Hepatic stellate cell (primary cell): ENCODE measurements at regions not wholly inside any gene's neighbourhood (a gene's known extent, or its start where the extent isn't known, plus 50 kb on each side); places are given as distances from the start of the nearest gene placed in this dataset.

Experiments used
- DNase-seq: peaks from one replicate; pipeline ENCODE4 v3.0.0; 2011; ENCODE audit warnings: low spot score

DNA sequence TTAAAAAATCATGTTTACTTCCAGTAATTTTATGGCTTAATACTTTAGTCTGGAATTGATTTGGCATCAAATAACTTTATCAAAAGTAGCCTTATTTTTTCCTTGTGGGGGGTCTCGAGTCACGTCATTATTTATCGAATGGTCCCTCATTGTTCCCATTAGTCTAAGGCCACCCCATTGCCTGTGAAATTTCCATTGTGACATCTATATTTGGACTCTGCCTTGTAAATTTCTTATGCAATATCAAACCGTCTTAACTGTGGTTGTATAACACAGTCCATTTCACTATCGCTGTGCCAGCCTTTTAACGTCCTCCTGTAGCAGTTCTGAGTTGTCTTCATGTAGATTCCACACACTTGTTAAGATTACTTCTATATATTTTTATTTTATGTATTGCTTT is 103.9 kb upstream of the RET start:
- DNase-seq = no peak

DNA sequence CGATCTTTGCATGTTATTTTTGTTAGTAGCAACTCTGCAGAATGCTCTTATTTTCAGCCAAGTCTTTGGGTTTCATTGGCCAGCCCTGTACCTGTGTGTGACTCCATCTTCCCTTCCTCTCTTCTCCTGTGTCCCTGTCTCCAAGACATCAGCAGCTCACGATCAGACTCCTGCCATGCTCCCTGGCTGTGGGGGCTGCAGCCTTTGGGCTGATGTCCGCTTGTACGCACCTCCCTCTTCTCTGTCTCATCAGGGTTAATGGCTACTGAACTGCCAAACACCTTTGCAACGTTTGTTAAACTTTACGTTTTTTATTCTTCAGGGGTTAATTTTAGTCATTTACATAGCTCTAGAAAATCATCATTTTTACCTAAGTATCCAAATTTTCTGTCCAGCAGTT is 103.5 kb upstream of the RET start:
- DNase-seq = no peak

DNA sequence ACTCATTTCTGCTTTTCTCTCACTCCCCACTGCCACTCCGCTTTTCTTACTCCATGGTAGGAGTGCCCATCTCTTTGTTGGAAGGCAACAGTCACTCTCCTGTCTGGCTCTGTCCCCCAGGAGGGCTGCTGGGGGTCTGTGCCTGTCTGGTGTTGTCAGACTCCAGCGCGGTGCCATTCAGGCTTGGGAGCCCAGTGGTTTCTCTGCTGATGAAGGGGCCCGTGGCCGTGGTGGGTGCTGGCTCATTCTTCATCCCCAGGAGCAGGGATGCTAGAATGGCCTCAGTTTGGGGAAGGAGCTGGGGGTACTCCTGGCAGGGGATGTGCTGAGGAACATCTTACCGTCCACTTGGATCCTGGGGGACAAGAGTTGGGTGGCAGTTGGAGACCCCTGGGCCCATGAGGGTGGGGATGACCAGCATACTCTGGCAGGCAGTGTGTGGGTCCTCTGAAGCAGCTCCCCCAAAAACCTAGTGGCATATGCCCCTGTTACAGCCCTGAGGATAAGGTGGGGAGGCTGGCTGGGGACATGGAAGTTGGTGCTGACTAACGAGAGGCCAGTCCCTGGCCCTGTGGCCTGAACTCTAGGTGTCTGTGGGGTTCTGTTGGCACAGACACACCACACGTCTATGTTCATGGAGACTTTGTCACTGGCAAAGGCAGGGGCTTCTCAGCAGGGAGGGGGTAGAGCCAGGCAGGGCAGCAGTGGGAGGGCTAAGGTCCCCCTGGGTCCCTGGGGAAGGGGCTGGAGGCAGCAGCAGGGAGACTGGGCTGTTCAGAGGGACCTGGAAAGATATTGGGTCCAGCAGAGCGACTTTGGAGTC is 102.8 kb upstream of the RET start:
- no peak for DNase-seq

DNA sequence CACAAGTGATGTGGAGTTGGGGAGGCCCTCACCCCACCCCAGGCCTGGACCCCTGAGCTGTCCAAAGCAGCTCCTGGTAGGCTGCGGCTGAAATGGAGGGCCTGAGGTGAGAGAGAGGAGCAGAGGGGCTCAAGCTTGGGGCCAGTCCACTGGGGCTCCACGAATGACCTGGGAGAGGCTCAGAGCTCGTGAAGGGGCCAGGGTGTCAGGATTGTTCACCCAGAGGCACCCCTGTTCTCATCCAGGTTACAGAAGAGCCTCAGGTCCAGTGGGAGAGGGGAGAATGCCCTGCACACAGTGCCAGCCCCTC is 102.2 kb upstream of the RET start:
- DNase-seq = no peak

DNA sequence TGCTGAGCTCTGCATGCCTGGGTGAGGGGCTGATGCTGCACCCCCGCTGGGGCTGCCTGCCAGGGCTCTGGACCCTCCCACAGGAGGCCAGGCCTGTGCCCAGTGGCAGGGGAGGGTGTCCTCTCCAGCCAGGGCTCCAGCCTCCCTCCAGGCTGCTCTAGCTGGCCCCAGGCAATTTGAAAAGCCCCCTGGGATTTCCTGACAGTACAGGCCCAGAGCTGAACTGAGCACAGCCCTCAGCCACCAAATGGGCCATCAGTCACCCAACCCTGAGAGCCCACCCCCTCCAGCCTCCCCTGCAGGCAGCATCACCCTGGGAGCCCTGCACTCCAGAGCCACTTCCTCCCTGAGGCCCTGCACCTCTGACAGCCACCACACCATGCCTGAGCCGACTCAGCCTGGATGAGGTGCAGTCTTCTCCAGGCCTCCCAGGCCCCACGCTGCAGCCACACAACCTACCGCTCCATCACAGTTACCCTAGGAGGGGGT is 101.8 kb upstream of the RET start:
- DNase-seq = no peak

DNA sequence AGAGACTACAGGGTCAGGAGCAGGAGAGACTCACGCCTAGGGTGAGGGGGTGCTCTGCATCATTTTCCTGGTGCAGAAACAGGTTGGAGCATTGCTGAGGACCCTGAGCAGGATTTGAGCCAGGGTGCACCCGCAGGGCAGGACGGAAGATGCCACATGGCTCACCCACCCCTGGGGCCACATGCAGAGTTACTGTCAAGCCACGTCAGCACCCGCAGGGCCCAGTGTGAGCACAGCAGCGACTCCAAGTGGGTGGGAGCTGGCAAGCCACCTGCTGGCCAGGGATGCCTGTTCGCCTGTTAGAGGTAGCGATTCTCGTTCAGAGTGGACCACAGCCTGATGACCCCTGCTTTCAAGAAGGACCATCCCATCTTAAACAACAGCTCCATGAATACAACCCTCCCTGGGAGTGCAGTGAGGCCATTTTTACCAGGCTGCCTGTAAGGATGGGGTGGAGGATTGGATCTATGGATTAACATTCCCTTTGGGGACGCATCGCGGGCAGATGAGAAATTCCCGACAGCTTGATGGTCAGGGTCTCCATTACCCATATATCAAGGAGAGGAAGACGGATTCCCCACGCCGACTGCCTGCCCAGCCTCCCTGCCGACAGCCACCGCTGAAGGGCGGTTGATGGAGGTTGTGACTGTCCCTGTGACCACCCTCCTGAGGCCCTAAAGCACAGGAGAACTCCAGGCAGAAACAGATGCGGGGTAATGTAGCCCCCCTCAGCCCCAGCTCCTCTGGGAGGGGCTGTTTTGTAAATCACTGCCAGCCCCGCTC is 101.1 kb upstream of the RET start:
- no peak for DNase-seq

DNA sequence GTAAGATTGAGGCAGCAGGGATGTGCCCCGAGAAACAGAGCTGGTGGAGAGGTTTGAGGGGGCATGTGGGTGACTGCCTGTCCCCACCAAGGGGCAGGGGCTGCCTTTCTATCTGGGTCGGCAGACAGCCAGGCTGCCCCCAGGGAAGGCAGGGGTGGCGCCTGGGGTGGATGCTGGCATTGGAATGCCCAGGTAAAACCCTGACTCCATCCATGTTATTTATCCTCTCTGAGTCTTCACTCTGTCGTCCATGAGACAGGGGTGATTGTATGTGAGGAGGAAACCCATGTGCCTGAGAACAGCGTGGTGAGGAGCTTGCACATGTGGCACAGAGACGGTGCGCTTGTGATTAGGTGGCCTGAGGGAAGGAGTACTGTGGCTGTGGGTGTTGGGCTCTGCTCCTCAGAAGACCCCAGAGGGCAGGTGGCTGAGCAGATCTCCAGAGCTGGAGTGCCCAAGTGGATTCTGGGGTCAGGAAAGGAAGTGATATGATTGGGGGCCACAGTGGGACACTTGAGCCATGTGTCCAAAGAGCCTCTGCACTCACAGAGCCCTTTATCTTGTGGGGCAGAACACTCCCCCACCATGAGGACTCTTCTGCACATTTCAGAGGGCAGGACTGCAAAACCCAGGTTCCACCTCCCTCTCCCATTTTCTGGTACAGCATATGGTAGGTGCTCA is 100.4 kb upstream of the RET start:
- no peak for DNase-seq

DNA sequence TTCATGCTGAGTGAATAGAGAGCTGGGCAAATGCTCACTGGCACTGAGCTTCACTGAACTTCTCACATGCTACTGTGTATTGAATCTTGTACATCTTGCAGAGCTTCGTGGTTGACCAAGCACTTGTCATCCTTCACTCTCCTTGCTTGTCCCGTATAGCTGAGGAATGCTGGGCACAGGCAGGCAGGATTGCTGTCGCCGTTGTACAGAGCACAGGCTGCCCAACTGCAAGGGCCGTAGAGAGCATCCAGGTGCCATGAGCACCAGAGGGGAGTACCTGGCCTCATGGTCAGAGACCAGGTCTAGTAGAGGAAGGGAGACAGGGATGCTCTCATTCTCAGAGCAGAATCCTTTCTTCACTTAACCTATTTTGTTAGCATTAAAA is 99.8 kb upstream of the RET start:
- no peak for DNase-seq

DNA sequence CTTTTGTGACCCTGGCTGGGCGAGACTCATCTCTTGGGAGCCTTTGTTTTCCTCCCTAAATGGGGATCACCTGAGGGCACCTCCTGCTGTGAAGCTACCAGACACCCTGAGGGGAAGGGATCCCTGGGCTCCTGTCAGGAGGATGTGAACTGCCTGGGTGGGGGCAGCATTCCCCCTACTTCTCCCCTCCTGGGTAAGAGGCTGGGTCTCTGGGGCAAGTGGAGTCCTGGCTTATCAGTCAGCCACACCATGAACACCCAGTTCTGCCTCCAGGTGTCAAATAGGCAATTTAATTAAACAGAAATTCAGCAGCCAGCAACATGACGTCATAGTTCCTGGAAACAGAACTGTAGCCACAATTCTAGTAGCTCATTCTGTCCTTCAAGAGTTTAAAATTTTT is 97.7 kb upstream of the RET start:
- no peak for DNase-seq

DNA sequence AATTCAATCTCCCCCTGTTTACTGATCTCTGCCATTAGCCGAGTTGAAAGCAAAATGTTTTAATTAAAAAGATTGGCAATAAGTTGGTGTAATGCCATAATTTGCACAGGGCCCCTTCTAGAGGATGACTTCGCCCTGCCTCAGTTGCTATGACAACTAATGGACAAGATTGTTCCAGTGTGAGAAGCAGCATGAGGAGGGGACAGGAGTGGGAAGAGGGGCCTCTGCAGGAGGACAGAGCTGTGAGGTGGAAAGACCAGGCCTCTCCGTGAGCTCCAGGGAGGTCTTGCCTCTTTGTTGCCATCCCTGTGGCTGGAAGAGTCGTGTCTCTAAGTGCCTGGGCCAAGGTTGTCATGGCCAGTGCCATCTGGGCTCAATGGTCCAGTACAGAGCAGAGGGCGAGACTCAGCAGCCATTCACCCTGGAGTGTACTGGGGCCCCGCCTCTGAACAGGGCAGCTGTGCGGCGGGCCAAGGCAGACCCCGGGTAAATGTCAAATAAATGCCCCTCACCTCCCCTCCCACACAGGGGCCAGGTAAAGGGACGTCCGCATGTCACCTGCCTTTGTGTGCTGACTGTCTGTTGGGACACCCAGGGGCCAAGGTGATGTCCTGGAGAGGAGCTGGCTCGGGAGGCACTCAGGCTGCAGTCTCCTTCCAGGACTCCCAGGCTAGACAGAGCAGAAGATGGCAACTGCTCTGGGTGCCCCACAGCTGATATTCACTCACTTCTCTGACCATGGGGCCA is 97.0 kb upstream of the RET start:
- DNase-seq = no peak

DNA sequence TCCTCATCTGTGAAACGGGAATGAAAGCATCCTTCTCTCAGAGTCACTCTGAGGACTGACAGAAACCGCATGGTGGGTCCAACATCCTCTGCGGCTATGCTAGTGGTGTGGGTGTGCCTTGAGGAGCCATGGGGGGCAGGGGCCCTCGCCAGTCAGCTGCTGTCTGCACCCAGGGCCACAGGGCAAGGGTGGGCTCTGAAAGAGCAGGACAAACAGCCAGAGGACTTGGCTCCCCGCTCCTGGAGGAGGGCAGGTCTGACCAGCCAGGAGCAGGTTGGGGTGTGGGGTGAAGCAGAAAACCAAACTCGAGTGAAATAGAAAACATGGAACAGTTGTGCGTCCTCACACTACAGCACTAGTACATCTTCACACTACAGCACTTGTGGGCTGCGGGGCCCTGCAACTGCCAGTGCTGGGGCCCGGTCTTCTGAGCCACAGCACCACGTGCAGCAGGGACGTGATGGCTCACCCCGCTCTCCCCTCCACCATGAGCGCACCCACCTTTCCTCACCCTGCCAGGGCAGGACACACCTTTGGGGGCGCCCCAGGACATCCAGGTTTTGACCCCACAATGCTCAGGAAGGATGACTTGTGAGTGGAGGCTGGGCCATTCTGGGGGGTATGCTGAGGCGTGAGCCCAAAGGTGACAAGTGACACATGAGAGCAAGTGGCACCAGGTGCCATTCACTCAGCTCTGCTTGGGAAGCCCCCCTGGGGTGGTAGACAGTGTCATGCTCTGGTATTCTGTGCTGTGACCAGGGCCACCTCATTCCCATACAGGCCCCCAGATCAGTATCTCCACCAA is 96.1 kb upstream of the RET start:
- DNase-seq = no peak

DNA sequence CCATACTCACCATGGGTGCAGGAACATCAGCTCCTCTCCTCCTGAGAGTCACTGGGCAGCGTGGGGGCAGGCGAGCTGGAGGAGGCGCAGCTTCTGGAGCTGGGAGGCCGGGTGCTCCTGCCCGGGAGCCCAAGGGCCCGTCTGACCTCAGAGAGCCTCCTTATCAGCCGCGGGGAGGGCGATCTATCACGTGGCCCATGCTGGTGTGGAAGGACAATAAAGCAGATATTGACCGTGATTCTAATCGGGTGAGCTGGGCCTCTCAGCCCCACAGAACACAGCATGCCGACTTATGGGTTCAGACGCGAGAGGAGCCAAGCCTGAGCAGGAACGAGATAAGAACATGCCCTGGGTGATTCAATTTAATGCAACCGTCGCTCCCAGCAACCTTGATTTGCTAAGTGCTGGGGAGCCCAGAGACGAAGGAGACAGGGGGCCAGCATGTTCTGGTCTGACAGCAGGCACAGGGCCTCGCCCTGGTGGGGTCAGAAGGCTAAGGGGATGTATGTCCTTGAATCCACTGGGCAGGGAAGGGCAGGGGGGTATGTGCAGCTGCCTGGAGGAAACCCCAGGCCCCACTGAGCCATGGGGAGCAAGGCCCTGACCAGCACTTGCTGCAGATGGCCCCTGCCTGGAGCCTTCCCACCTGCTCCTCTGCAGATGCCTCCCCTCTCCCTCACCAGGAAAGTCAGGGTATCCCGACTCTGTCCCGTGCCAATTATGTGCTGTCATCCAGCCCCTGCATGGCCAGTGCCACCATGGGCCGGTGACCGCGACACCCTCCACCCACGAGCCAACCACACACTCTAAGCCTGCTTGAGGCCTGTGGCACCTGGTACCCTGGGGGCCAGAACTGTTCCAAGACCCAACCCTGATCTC is 95.3 kb upstream of the RET start:
- no peak for DNase-seq

DNA sequence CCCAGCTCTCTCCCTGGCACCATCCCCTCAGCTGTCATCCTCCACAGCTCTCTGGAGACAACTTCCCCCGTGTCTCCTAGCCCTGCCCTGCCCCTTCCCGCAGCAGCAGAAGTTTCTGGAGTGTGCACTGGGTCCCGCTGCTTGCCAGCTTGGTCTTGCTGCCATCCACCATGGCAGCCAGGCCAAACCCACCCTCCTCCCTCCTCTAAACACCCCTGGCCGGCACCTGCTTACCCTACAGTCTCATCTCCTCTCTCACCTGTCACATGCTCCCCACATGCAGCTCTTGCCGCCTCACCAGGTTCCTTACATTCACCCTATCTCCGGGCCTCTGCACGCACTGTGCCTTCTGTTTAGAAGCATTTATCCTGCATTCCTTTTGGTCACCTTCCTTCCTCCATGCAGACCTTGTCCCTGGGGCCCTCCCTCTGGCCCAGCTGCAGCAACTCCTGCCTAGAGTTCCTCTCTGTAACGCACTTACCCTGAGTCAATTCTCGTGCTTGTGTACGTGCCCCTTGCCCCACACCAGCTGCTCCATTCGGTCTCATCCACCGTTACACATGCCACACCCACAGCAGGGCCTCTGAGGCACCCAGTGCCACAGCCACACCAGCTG is 93.9 kb upstream of the RET start:
- no peak for DNase-seq

DNA sequence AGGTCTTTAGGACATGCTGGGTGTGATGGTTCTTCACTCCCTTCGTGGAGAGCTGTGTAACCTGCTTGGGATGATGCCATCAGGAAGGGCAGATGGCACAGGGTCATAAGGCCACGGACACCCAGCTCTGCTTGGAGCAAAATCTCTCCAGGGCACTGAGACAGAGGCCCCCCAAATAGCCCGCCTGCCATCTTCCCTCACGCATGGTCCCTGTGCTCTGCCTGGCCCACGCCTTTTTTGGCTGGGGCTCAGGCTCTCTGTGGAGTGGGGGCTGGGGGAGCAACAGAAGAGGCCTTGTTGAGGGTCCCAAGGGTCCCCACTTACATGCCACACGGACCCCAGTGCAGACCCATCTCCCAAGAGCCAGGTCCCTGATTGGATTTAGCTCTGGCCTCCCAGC is 93.3 kb upstream of the RET start:
- DNase-seq = no peak

DNA sequence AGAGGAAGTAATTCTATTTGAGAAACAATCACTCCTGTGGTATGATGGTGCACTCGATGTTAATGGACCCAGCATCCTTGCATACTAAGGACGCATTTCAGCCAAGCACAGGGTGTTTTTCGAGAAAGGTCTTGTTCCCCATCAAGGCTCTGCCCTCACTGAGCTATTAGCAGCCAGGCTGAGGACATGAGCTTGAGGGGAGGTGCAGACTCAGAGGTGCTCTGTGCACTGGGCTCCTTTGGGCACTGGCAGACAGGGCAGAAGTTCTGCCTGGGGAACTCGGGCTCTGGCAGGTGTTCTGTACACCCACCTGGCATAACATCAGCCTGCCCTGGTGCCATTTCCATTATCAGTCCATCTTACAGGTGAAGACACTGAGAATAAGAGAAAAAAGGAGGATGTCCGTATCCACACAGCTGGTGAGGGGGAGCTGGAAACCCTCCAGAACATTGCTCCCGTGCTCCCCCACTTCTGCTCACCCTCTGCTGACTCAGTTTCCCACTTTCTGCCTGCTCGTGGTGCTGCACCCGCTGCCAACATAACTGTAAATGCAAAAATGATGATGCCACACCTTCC is 92.7 kb upstream of the RET start:
- DNase-seq = no peak

DNA sequence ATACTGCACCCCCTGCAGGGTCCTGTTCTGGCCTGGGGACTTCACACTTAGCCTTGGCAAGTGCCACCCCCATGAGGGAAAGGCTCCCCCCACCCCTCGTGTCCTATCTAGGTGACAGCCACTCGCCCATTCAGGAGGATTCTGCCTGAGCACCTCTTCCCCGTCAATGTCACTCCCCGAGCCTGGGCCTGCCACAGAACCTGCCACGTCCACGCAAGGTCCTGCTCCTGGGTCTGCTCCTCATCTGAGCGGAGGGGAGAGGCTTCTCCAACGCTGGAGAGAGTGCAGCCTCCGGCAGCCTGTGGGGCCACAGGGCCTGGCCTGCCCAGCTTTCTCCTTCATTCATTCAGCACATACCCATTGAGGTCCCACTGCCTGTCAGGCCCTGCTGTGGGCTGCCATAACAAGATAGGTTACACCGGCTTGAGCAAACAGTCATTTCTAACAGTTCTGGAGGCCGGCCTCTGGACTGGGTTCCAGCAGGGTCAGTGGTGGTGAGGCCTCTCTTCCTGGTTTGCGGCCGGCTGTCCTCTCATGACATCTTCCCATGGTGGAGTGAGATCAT is 92.0 kb upstream of the RET start:
- DNase-seq = no peak

DNA sequence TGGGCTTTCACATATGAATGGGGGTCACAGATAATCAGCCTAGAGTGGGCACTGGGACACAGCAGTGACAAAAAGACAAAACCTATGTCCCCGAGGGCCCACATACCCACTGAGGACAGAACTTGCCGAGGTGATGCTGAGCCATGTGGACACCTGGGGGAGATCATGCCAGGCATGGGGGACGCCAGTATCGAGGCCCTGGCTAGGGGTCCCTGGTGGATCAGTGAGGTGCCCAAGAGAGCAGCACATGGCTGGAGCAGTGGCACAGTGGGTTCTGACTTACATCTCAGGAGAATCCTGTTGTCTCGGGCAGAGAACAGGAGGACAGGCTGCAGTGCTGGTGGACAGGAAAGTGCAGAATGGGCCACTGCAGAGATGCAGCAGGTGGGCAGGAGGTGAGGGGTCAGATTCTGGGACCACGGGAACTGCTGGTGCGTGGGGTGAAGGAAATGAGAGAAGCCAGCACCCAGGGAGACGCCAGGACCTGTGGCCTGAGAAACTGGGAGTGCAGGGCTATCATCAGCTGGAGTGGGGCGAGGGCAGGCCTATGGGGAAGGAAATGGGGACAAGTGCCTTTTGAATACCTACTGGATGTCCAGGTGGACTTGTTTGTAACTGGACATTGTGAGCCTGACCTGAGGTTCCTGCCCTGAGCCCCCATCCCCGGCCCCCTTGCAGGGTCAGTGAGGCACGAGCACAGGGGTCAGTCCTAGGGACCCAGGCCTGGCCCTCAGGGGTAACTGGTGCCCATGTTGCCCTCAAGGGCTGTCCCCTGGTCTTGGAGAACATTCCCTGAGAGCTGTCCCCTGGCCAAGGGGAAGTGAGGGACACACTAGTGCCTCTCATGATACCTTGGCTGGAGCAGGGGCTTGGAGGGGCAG is 91.2 kb upstream of the RET start:
- no peak for DNase-seq

DNA sequence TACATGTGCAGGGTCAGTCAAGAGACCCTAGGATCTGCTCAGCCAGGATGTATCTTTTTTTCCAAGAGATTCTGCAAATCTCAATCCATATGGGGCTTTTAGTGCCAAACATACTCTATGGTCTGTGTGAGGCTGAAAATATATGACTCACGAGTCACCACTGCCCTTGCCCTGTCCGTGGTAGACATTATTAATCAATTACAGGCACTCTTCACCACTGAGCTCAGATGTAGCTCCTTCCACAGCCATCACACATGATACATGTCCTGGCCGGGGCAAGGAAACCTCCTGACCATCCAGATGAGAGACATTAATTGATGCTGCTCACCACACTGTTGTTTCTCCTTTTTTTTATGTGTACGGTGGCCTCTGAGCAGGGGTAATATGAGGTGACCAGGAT is 90.2 kb upstream of the RET start:
- no peak for DNase-seq
